Non-pigmented ciliary epithelial cell (primary cell): ENCODE measurements at regions not wholly inside any gene's neighbourhood (a gene's known extent, or its start where the extent isn't known, plus 50 kb on each side); places are given as distances from the start of the nearest gene placed in this dataset.

Experiments
- DNase-seq: peaks from one replicate; pipeline ENCODE4 v3.0.0-alpha.2; 2010; ENCODE audit warnings: low read depth

DNA sequence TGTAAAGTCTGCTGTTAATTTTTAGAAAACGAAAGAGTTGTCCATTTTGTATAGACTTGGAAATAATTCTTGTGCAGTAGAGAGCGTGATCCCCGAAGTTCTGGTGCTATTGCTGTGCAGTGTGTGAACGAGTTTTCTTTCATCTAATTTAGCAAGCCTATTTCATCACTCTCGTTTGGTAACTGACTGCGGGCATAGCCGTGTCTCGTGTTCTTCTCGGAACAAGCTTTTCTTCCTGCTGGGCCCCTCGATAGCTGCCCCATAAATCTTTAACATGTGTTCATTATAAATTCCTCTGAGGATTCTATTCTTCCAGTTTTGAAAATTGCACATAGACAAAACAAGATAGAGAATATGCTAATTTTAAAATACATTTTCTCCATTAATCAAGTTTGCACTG, 622.0 kb upstream of the PFKP start:
- DNase-seq, result no peak

DNA sequence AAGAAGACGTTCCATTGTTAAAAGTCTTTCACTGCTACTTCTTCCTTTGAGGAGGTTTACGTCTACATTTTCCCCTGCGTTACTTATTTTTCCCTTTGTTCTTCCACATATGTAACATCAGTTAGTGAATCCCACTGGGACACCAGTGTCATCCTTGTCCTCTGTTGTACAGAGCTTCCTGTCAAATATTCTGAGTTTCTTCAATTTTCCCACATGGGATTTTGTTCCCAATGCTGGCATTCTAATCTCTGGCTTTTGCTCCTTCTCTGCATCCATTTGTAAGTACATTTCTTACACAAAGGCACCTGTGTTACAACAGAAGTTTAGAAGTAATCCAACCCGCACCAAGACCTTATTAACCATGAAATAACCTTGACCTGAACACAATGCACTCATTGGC, 627.4 kb upstream of the PFKP start:
- DNase-seq, result no peak

GRCh38 chr10:2439000-2439399, 628.3 kb upstream of the PFKP start:
- no peak for DNase-seq

DNA sequence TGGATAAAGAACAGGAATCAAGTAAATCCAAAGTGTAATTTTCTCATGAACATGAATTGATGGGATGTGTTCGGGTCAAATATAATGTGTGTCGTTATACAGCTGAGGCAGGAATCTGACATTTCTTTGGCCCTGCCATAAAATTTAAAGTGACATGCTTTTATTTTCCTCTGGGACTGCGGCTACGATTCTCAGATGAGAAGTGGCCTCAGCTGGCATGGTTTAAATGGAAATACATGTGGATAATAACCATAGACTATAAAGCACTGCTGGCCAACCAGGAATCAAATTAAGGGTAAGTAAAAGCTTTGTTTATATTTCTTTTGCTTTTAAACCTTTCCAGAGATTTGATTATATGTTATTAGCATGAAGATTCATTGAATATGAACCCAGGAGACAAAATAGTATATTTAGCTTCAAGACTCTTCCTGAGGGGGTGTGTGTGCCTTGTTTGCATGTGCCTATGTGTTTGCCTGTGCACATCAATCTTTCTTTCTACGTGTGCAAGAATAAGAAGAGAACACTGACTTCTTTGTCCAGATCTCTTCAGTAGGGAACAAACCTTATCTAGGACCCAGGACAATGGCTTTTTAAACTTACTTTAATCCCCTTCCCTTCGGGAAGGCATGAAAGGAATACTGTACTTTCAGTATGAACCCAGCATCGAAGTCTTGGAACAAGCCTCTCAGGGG, 629.0 kb upstream of the PFKP start:
- DNase-seq, result no peak

- no peak for DNase-seq
These were observed 630.4 kb upstream of the PFKP start for GRCh38 chr10:2436933-2437332.

DNA sequence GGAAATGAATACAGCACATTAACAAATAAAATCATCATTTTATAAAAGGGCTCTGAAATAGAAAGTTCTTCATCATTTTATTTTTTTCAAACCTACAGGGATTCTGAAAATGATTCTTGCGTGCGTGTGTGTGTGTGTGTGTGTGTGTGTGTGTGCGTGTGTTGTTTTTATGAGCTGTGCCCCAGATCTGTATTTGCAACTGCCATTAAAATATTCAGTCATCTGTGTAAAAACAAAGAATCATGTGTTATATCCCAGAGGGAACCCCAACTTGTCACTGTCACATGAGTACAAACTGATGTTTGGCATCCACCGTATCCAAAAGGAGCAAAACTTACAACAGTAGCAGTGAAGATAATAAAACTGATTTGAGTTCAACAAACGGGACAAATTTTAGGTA, 635.4 kb upstream of the PFKP start:
- DNase-seq, result no peak

DNA sequence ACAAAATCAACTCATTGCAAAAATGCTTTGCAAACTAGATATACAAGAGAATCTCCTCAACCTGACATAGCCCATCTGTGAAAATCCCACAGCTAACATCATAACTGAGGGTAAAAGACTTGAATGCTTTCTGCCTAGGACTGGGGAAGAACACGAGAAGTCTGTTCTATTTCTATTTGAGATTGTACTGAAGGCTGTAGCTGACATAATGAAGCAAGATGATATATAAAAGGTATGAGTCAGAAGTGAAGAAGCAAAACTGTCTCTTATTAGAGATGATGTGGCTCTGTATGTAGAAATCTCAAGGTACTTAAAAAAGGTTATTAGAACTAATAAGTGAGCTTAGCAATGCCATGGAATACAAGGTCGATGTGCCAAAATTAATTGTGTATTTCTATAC, 639.9 kb upstream of the PFKP start:
- DNase-seq, result no peak

- DNase-seq, result no peak
These were observed 642.0 kb upstream of the PFKP start for GRCh38 chr10:2425320-2425719.

- DNase-seq, result no peak
These were observed 652.8 kb upstream of the PFKP start for GRCh38 chr10:2414562-2414961.

- DNase-seq, result no peak
These were observed 653.3 kb upstream of the PFKP start for GRCh38 chr10:2414039-2414438.

- DNase-seq, result no peak
These were observed 657.3 kb upstream of the PFKP start for GRCh38 chr10:2410049-2410448.

DNA sequence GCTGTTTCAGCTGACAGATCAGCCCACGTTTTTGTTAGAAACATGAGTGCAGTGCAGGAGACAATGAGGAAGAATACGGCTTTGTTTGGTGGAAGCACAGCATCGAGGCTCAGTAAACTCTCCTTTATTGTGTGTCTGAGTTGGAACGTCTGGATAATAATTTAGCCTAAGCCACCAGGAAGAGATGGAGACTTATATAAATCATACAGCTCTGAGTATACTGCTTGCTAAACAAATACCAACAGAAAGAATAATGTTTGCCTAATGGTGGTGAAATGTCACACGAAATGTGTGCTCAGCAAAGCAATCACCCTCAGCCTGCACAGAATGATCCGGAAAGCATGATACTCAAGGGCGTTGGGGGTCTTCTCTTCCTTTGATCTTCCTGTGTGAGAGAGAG, 664.1 kb upstream of the ADARB2 start:
- no peak for DNase-seq

DNA sequence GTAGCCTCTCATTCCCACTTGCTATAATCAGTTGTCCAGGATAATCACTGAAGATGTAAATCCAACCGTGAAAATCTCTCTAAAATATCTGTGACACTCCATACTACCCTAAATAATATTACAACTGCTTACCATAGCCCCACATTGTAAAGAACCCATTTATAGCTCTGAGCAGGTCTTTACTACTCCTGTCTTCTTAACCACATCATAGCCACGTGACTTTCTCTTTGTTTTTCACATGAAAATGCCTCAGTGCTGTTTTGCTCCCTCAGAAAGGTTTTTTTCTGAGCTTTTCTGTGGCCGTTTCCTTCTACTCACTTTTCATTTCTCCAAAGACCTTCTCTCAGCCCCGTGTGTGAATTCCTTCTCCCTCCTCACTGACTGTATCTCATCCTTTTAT, 662.2 kb upstream of the ADARB2 start:
- DNase-seq, result no peak

DNA sequence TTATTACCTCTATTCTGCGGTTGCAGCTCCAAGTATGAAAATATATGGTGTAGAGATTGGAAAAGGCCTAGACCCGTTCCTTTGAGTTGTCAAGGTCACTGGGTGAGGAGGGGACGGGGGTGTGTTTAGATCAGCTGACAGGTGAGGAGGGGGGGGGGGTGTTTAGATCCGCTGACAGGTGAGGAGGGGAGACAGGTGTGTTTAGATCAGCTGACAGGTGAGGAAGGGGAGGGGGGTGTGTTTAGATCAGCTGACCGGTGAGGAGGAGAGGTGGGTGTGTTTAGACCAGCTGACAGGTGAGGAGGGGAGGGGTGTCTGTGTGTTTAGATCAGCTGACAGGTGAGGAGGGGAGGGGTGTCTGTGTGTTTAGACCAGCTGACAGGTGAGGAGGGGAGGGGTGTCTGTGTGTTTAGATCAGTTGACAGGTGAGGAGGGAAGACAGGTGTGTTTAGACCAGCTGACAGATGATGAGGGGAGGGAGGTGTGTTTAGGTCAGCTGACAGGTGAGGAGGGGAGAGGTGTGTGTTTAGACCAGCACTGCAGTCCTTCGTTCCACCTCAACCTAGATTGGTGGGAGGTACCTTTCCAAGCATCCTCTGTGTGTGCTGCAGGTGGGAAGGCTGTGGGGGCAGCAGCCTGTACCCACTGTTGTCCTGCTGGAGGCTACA, 655.0 kb upstream of the ADARB2 start:
- no peak for DNase-seq

DNA sequence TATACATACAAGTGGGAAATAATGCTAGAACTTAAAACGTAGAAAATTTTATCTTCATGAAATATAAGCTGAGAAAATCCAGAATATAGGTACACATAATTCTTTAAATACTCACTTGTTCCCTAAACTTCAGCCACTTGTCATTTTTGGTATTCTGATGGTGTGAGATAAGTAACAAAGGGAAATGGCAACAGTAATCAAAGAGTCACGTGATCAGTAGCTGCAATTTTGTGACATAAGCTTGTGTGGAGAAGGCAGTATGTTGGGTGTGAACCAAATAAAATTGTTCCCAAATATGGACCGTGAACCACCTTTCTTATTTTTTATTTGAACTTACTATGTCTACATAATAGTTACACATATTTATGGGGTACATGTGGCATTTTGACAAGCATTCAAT, 650.3 kb upstream of the ADARB2 start:
- no peak for DNase-seq

- no peak for DNase-seq
These were observed 649.9 kb upstream of the ADARB2 start for GRCh38 chr10:2387261-2387660.

- DNase-seq, result no peak
These were observed 642.9 kb upstream of the ADARB2 start for GRCh38 chr10:2380218-2380617.

DNA sequence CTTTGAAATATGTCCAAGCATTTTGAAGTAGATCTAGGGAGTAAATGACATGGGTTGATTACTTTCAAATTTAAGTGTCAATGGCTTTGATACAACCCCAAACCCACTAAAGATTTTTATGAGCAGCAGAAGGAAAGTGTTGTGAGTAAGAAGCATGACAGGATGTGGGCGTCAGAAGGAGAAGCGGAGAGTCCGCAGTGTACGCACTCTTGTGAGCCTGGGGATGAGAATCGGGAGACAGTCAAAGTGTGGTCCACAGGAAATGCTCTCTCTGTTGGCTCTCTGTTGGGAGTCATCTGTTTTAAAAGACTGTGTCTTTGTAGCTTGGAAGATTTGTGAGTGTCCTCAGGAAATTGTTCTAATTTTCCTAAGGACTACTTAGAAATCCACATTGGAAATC, 629.8 kb upstream of the ADARB2 start:
- DNase-seq, result no peak

GRCh38 chr10:2366264-2366931, 629.1 kb upstream of the ADARB2 start:
- no peak for DNase-seq

DNA sequence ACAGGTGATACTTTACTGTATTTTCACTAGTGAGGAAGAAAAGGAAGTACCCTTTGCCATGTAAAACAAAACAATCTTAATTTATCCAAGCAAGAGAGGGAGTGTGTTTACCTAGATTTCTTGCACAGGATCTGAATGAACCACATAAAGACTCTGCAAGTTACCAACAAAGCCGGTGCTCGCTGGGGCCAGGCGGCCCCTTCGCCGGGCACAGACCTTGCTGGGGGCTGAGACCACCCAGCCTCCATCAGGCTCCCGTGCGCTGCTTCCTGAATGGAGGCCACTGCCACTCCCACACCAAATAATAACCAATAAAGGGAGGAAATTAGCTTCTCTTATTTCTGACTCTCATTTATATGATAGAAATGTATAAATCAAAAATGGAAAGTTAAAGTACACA, 625.0 kb upstream of the ADARB2 start:
- DNase-seq, result no peak

DNA sequence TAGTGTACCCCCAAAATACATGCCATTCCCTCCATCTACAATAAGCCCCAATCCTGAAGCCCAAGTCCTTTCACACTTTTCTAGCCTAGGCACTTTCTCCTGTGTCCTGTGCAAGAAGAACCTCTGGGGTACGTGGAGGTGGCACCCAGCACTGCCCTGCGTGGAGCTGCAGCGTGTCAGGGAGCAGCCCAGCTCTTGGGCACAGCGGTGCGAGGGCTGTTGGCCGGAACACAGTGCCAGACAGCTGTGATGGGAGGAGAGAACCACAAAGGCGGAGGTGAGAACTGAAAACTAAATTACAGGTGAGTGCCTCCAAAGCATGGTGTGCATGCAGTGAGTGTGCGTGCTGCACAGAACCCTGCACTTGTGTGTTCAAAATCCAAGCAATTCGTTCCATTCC, 621.3 kb upstream of the ADARB2 start:
- DNase-seq, result no peak

DNA sequence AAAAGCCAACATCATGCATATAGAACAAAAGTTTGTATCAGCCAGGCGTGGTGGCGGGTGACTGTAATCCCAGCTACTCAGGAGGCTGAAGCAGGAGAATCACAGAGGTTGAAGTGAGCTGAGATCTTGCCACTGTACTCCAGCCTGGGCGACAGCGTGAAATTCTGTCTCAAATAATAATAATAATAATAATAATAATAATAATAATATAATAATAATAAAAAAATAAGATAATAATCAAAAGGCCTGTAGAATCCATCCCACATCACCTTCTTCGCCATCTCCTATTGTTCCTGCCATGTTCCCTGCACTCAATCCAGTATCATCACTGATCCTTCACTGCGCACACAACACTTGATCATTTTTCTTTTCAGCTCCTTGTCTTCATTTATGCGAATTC, 619.3 kb upstream of the ADARB2 start:
- DNase-seq, result no peak

GRCh38 chr10:2351566-2351965, 614.2 kb upstream of the ADARB2 start:
- no peak for DNase-seq

GRCh38 chr10:2342206-2342605, 604.9 kb upstream of the ADARB2 start:
- DNase-seq, result no peak
